K562 (cell line): ENCODE measurements at regions not wholly inside any gene's neighbourhood (a gene's known extent, or its start where the extent isn't known, plus 50 kb on each side); places are given as distances from the start of the nearest gene placed in this dataset.

ENCODE experiments used
- ATF1 ChIP-seq, 2 experiments: fragments of 450-650 bp in 1 of 2; IDR thresholded peaks; 2 replicates each; pipeline ENCODE4 v1.6.1; 2016; ENCODE audit warnings: missing compliant biosample characterization in 1 of 2, missing genetic modification characterization in 1 of 2
- FOXA1 ChIP-seq: fragments of 450-650 bp; IDR thresholded peaks from 2 replicates; pipeline ENCODE4 v1.6.1; 2016; ENCODE audit warnings: mild to moderate bottlenecking, borderline replicate concordance
- POLR2A ChIP-seq: fragments of 450-650 bp; conservative IDR thresholded peaks from 2 replicates; pipeline ENCODE4 v1.6.1; 2016
- POLR2AphosphoS5 ChIP-seq: IDR thresholded peaks from 2 replicates; pipeline ENCODE4 v1.6.1; 2011; ENCODE audit warnings: mild to moderate bottlenecking, low read depth, low read length, moderate library complexity; ENCODE audit not compliant: control insufficient read depth, insufficient read depth
- SIN3A ChIP-seq, 2 experiments: fragments of 150-350 bp in 1 of 2; IDR thresholded peaks; 2 replicates each; pipeline ENCODE4 v1.6.1; 2011 to 2016; ENCODE audit warnings: borderline replicate concordance in 2 of 2, low read depth in 2 of 2, low read length in 2 of 2, mild to moderate bottlenecking in 2 of 2, moderate library complexity in 2 of 2; ENCODE audit not compliant: control insufficient read depth in 1 of 2
- SOX6 ChIP-seq: fragments of 450-650 bp; IDR thresholded peaks from 2 replicates; pipeline ENCODE4 v1.6.1; 2014; ENCODE audit warnings: mild to moderate bottlenecking
- ZNF780A ChIP-seq: fragments of 250-450 bp; sonication (Bioruptor Pico); IDR thresholded peaks from 2 replicates; pipeline ENCODE4 v1.5.0; 2021; ENCODE audit warnings: mild to moderate bottlenecking
- TF ChIP-seq, protein P1 (sequence below), 2 experiments: fragments of 450-650 bp; formaldehyde crosslinking in 1 of 2; IDR thresholded peaks; 2 replicates each; pipeline versions ENCODE4 v1.4.0 to v1.6.1; 2014 to 2020; ENCODE audit warnings: mild to moderate bottlenecking in 2 of 2, borderline replicate concordance in 1 of 2, low read depth in 1 of 2
- TF ChIP-seq, protein P2 (sequence below), 2 experiments: fragments of 450-650 bp in 1 of 2; sonication (generic) in 1 of 2; formaldehyde crosslinking; conservative IDR thresholded peaks; 2 replicates each; pipeline versions ENCODE4 v1.4.0 to v1.8.1; 2020 to 2022; ENCODE audit warnings: mild to moderate bottlenecking in 1 of 2, missing genetic modification reagents in 1 of 2

DNA sequence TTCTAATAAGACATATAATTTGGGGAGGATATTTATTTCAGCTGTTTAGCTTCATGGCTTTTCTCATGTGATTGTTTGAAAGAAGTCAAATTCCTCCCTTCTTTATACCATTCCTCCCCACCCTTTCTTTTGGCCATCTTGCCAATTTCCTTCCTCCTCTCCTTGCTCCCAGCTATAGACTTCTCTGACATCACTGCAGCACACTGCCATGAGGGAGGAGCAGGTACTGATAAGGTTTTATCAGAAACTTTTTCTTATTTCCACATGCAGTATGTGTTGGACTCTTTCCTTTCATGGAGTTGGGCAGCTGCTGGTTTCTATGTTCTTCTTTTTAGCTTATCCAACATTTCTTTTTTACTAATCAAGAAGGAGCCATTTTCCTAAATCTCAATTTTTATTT is 481.7 kb upstream of the NR3C2 start:
- TF ChIP-seq SOX6 (no peak), FOXA1 (no peak), POLR2A (no peak), SIN3A (IDR thresholded peaks at IDR 0.05; ENCODE audit: borderline replicate concordance in 2 of 2, control insufficient read depth in 1 of 2, low read depth in 2 of 2, low read length in 2 of 2) (no peak), ZNF780A (CRISPR knock-in tag) (no peak), POLR2AphosphoS5 (no peak), ATF1 (CRISPR knock-in tag; IDR thresholded peaks at IDR 0.05) (no peak), ATF1 (tag; IDR thresholded peaks at IDR 0.05) (no peak)
- TF ChIP-seq, protein P1, sequence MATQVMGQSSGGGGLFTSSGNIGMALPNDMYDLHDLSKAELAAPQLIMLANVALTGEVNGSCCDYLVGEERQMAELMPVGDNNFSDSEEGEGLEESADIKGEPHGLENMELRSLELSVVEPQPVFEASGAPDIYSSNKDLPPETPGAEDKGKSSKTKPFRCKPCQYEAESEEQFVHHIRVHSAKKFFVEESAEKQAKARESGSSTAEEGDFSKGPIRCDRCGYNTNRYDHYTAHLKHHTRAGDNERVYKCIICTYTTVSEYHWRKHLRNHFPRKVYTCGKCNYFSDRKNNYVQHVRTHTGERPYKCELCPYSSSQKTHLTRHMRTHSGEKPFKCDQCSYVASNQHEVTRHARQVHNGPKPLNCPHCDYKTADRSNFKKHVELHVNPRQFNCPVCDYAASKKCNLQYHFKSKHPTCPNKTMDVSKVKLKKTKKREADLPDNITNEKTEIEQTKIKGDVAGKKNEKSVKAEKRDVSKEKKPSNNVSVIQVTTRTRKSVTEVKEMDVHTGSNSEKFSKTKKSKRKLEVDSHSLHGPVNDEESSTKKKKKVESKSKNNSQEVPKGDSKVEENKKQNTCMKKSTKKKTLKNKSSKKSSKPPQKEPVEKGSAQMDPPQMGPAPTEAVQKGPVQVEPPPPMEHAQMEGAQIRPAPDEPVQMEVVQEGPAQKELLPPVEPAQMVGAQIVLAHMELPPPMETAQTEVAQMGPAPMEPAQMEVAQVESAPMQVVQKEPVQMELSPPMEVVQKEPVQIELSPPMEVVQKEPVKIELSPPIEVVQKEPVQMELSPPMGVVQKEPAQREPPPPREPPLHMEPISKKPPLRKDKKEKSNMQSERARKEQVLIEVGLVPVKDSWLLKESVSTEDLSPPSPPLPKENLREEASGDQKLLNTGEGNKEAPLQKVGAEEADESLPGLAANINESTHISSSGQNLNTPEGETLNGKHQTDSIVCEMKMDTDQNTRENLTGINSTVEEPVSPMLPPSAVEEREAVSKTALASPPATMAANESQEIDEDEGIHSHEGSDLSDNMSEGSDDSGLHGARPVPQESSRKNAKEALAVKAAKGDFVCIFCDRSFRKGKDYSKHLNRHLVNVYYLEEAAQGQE (IDR thresholded peaks at IDR 0.05; ENCODE audit: borderline replicate concordance), result no peak
- TF ChIP-seq, protein P1 (CRISPR knock-in tag; IDR thresholded peaks at IDR 0.05; ENCODE audit: low read depth), result no peak
- TF ChIP-seq, protein P2, sequence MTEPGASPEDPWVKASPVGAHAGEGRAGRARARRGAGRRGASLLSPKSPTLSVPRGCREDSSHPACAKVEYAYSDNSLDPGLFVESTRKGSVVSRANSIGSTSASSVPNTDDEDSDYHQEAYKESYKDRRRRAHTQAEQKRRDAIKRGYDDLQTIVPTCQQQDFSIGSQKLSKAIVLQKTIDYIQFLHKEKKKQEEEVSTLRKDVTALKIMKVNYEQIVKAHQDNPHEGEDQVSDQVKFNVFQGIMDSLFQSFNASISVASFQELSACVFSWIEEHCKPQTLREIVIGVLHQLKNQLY (CRISPR knock-in tag; conservative IDR thresholded peaks at IDR 0.05), result no peak
